Anterior cingulate cortex (tissue), 58 donors: ENCODE measurements at regions not wholly inside any gene's neighbourhood (a gene's known extent, or its start where the extent isn't known, plus 50 kb on each side); places are given as distances from the start of the nearest gene placed in this dataset.

ENCODE experiments used
- DNase-seq, 58 donors: peaks; one replicate each; lab custom pipeline; 2025; lab: John Stamatoyannopoulos, UW

GRCh38 chr6:144742779-144743178 lies 457.6 kb downstream of the UTRN start:
- DNase-seq, result no peak

GRCh38 chr6:144744720-144745119 lies 459.6 kb downstream of the UTRN start:
- no peak for DNase-seq

- DNase-seq, result no peak
Observed at GRCh38 chr6:144745439-144745838, 460.3 kb downstream of the UTRN start.

GRCh38 chr6:144746902-144747469 lies 461.9 kb downstream of the UTRN start:
- DNase-seq, result no peak

GRCh38 chr6:144749263-144749662 lies 464.1 kb downstream of the UTRN start:
- no peak for DNase-seq

- no peak for DNase-seq
Observed at GRCh38 chr6:144753023-144753705, 468.0 kb downstream of the UTRN start.

GRCh38 chr6:144756469-144756868 lies 471.3 kb downstream of the UTRN start:
- no peak for DNase-seq

GRCh38 chr6:144757299-144757698 lies 472.2 kb downstream of the UTRN start:
- DNase-seq, result no peak

GRCh38 chr6:144757730-144758129 lies 472.6 kb downstream of the UTRN start:
- no peak for DNase-seq

- DNase-seq, result no peak
Observed at GRCh38 chr6:144758602-144759001, 473.5 kb downstream of the UTRN start.

GRCh38 chr6:144762469-144762868 lies 477.3 kb downstream of the UTRN start:
- no peak for DNase-seq

GRCh38 chr6:144767051-144767450 lies 481.9 kb downstream of the UTRN start:
- DNase-seq, result no peak

- DNase-seq, result no peak
Observed at GRCh38 chr6:144768551-144769075, 483.5 kb downstream of the UTRN start.

GRCh38 chr6:144769142-144769541 lies 484.0 kb downstream of the UTRN start:
- no peak for DNase-seq

GRCh38 chr6:144776031-144776819 lies 491.1 kb downstream of the UTRN start:
- DNase-seq, result no peak

- no peak for DNase-seq
Observed at GRCh38 chr6:144777249-144777648, 492.1 kb downstream of the UTRN start.

GRCh38 chr6:144778056-144778455 lies 492.9 kb downstream of the UTRN start:
- no peak for DNase-seq

GRCh38 chr6:144778773-144779492 lies 493.8 kb downstream of the UTRN start:
- no peak for DNase-seq

- no peak for DNase-seq
Observed at GRCh38 chr6:144781836-144782235, 496.7 kb downstream of the UTRN start.

- no peak for DNase-seq
Observed at GRCh38 chr6:144782634-144783033, 497.5 kb downstream of the UTRN start.

- no peak for DNase-seq
Observed at GRCh38 chr6:144785056-144785455, 499.9 kb downstream of the UTRN start.
